Smooth muscle cell (in vitro differentiated cells): ENCODE measurements at regions not wholly inside any gene's neighbourhood (a gene's known extent, or its start where the extent isn't known, plus 50 kb on each side); places are given as distances from the start of the nearest gene placed in this dataset.
A peak's percentile ranks its signal among the peaks of the same experiment; 100 is the strongest.

Source experiments
- DNase-seq: peaks from one replicate; lab custom pipeline; 2025; ENCODE audit not compliant: unreplicated experiment; lab: John Stamatoyannopoulos, UW
- H2AFZ ChIP-seq: fragments of 200-600 bp; sonication (generic); 2 replicates; pipeline ENCODE4 v1.6.0; 2016; ENCODE audit warnings: antibody characterized with exemption, low read depth, mild to moderate bottlenecking
- H3F3A ChIP-seq: fragments of 200-600 bp; sonication (generic); 2 replicates; pipeline ENCODE4 v1.6.0; 2017; ENCODE audit warnings: antibody characterized with exemption, low read depth
- H3K27ac ChIP-seq: fragments of 200-600 bp; sonication (generic); 2 replicates; pipeline ENCODE4 v1.5.1; 2016; ENCODE audit warnings: low read depth, mild to moderate bottlenecking
- H3K27me3 ChIP-seq: fragments of 200-600 bp; sonication (generic); 2 replicates; pipeline ENCODE4 v1.6.1; 2016; ENCODE audit warnings: low read depth, mild to moderate bottlenecking
- H3K36me3 ChIP-seq: fragments of 200-600 bp; sonication (generic); 2 replicates; pipeline ENCODE4 v1.5.1; 2016; ENCODE audit warnings: low read depth
- H3K4me1 ChIP-seq: fragments of 200-600 bp; sonication (generic); 2 replicates; pipeline ENCODE4 v1.5.1; 2016; ENCODE audit warnings: low read depth
- H3K4me2 ChIP-seq: fragments of 200-600 bp; sonication (generic); 2 replicates; pipeline ENCODE4 v1.6.0; 2016; ENCODE audit warnings: mild to moderate bottlenecking
- H3K4me3 ChIP-seq: fragments of 200-600 bp; sonication (generic); 2 replicates; pipeline ENCODE4 v1.5.1; 2016; ENCODE audit warnings: mild to moderate bottlenecking
- H3K79me2 ChIP-seq: fragments of 200-600 bp; sonication (generic); 2 replicates; pipeline ENCODE4 v1.6.0; 2016; ENCODE audit warnings: low read depth, mild to moderate bottlenecking
- H3K9ac ChIP-seq: fragments of 200-600 bp; sonication (generic); 2 replicates; pipeline ENCODE4 v1.6.0; 2016; ENCODE audit warnings: low read depth
- H3K9me3 ChIP-seq: fragments of 200-600 bp; sonication (generic); replicated peaks from 2 replicates; pipeline ENCODE4 v1.5.1; 2016; ENCODE audit warnings: low read depth
- H4K20me1 ChIP-seq: fragments of 200-600 bp; sonication (generic); 2 replicates; pipeline ENCODE4 v1.6.0; 2016; ENCODE audit warnings: low read depth
- CTCF ChIP-seq: fragments of 200-600 bp; sonication (generic); IDR thresholded peaks from 2 replicates; pipeline ENCODE4 v1.5.1; 2017; ENCODE audit warnings: borderline replicate concordance, mild to moderate bottlenecking, antibody characterized with exemption; ENCODE audit not compliant: insufficient read depth, poor library complexity, severe bottlenecking
- WGBS: methylation state at CpG from one replicate; pipeline ENCODE4 v1.1.7; 2016; ENCODE audit warnings: low lambda C conversion rate; 5-methylcytosine and 5-hydroxymethylcytosine counted together

- DNase-seq, result no peak
- Histone ChIP-seq H3F3A (peaks cover 16% of the 10 kb centered on the region), H3K9ac (no peak overlapping the region), H3K4me3 (no peak overlapping the region), H3K4me1 (no peaks in the 10 kb centered on the region), H3K36me3 (no peaks in the 10 kb centered on the region), H3K4me2 (no peak overlapping the region), H3K27ac (no peak overlapping the region), H4K20me1 (no peaks in the 10 kb centered on the region), H3K79me2 (no peaks in the 10 kb centered on the region), H2AFZ (no peak overlapping the region), H3K27me3 (no peaks in the 10 kb centered on the region), H3K9me3 (peaks cover 5% of the 10 kb centered on the region)
- 91% methylated on average over 4 of the region's 4 CpGs for WGBS
- no peak for TF ChIP-seq CTCF
Observed at GRCh38 chr4:13268165-13268564, 216.0 kb downstream of the RAB28 start.

GRCh38 chr4:13267091-13267490 is 217.0 kb downstream of the RAB28 start:
- 29% methylated on average over 2 of the region's 2 CpGs for WGBS
- Histone ChIP-seq H4K20me1 (no peaks in the 10 kb centered on the region), H3K4me2 (peak overlapping the region; percentile 63), H3F3A (peaks cover 16% of the 10 kb centered on the region), H2AFZ (no peak overlapping the region), H3K27me3 (no peaks in the 10 kb centered on the region), H3K79me2 (no peaks in the 10 kb centered on the region), H3K4me1 (no peaks in the 10 kb centered on the region), H3K4me3 (no peak overlapping the region), H3K9ac (no peak overlapping the region), H3K36me3 (no peaks in the 10 kb centered on the region), H3K27ac (peak overlapping the region; percentile 56), H3K9me3 (peaks cover 5% of the 10 kb centered on the region)
- TF ChIP-seq CTCF, result no peak
- no peak for DNase-seq

GRCh38 chr4:13266687-13267086 is 217.5 kb downstream of the RAB28 start:
- no peak for TF ChIP-seq CTCF
- Histone ChIP-seq H3K4me1 (peaks cover 1% of the 10 kb centered on the region), H4K20me1 (no peaks in the 10 kb centered on the region), H3K4me3 (no peak overlapping the region), H3F3A (peaks cover 16% of the 10 kb centered on the region), H3K27ac (peak overlapping the region; percentile 56), H3K27me3 (no peaks in the 10 kb centered on the region), H3K9me3 (peaks cover 1% of the 10 kb centered on the region), H3K4me2 (peak overlapping the region; percentile 63), H3K9ac (peak overlapping the region; percentile 8), H3K79me2 (no peaks in the 10 kb centered on the region), H3K36me3 (no peaks in the 10 kb centered on the region), H2AFZ (no peak overlapping the region)
- 35% methylated on average over 3 of the region's 3 CpGs for WGBS
- DNase-seq, result no peak

- peaks cover 16% of the 10 kb centered on the region for H3F3A ChIP-seq
- no peaks in the 10 kb centered on the region for H3K36me3 ChIP-seq
- no peaks in the 10 kb centered on the region for H3K27me3 ChIP-seq
Observed at GRCh38 chr4:13263967-13264525, 220.1 kb downstream of the RAB28 start.

More at GRCh38 chr4:13263967-13264525, 220.1 kb downstream of the RAB28 start:
- no peak for DNase-seq
- no peak overlapping the region for H2AFZ ChIP-seq
- no peak for TF ChIP-seq CTCF
- H3K4me2 ChIP-seq, result peak overlapping the region; percentile 25
- H3K79me2 ChIP-seq, result no peaks in the 10 kb centered on the region
- no peaks in the 10 kb centered on the region for H4K20me1 ChIP-seq
- H3K27ac ChIP-seq, result peak overlapping the region; percentile 61
- H3K4me1 ChIP-seq, result peaks cover 10% of the 10 kb centered on the region
- H3K4me3 ChIP-seq, result no peak overlapping the region
- no peaks in the 10 kb centered on the region for H3K9me3 ChIP-seq
- WGBS, result 26% methylated on average over 4 of the region's 4 CpGs
- H3K9ac ChIP-seq, result no peak overlapping the region
